ENCODE measurements at regions not wholly inside any gene's neighbourhood (a gene's known extent, or its start where the extent isn't known, plus 50 kb on each side); places are given as distances from the start of the nearest gene placed in this dataset.

- peaks cover 2% of the 10 kb centered on the region for H3K27me3 ChIP-seq (ENCODE audit: control insufficient read depth, insufficient read depth, low read length)
- H3K4me1 ChIP-seq (ENCODE audit: control insufficient read depth, insufficient read depth, low read length), result peaks cover 65% of the 10 kb centered on the region
- peak in 1 of 6 donors; percentile 83 for DNase-seq (ENCODE audit: low read depth in 4 of 6, low spot score in 6 of 6)
- no peak overlapping the region for H3K4me3 ChIP-seq (ENCODE audit: low read depth, low read length)
- H3K36me3 ChIP-seq (ENCODE audit: control insufficient read depth, insufficient read depth, low read length), result no peaks in the 10 kb centered on the region
- WGBS (ENCODE audit: insufficient coverage), result 62% methylated on average over 5 of the region's 5 CpGs
- H3K27ac ChIP-seq (ENCODE audit: low read depth, low read length), result no peak overlapping the region
- H3K9me3 ChIP-seq (ENCODE audit: control insufficient read depth, insufficient read depth, low read length), result no peaks in the 10 kb centered on the region
These were observed 165.5 kb upstream of the HAAO start for GRCh38 chr2:42957861-42958301.

GRCh38 chr2:42957109-42957860, 164.9 kb upstream of the HAAO start:
- no peak overlapping the region for H3K27ac ChIP-seq (ENCODE audit: low read depth, low read length)

DNA sequence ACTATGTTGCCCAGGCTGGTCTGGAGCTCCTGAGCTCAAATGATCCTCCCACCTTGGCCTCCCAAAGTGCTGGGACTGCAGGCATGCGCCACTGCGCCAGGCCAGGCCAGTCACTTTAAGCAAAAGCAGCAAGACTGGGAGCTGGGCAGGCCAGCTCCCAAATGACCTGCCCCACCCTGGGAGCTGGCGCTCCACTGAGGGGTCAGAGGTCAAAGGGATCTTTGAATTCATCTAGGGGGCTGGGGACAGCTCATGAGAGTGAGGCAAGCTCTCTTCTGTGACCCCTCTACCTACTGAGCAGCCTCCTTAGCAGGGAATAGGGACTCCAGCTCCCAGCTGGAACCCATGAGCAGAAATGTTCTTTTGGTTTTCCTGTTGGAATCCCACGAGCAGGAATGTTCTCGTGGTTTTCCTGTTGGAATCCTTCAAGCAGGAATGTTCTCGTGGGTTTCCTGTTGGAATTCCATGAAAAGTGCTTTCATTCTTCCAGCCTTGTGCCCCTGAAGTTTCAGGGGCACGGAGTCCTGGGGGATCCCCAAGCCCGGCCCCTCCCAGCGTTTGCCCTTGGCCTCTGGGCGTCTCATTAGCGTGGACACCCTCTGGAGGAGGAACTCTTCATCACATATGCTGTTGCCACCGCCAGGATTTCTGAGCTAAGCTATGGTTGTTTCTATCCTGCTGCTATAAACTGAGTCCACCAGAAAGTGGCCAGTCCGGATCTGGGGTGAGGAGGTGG, 162.0 kb upstream of the HAAO start:
- WGBS (ENCODE audit: insufficient coverage), result 79% methylated on average over 10 of the region's 13 CpGs
- DNase-seq (ENCODE audit: low read depth in 4 of 6, low spot score in 6 of 6), result no peak
- Histone ChIP-seq H3K9me3 (ENCODE audit: control insufficient read depth, insufficient read depth, low read length) (no peaks in the 10 kb centered on the region), H3K36me3 (ENCODE audit: control insufficient read depth, insufficient read depth, low read length) (no peaks in the 10 kb centered on the region), H3K4me3 (ENCODE audit: low read depth, low read length) (no peak overlapping the region), H3K27ac (ENCODE audit: low read depth, low read length) (no peak overlapping the region), H3K4me1 (ENCODE audit: control insufficient read depth, insufficient read depth, low read length) (peaks cover 38% of the 10 kb centered on the region), H3K27me3 (ENCODE audit: control insufficient read depth, insufficient read depth, low read length) (no peaks in the 10 kb centered on the region)

More at GRCh38 chr2:42957109-42957860, 164.9 kb upstream of the HAAO start:
- Histone ChIP-seq H3K4me1 (ENCODE audit: control insufficient read depth, insufficient read depth, low read length) (peaks cover 59% of the 10 kb centered on the region), H3K9me3 (ENCODE audit: control insufficient read depth, insufficient read depth, low read length) (no peaks in the 10 kb centered on the region), H3K27me3 (ENCODE audit: control insufficient read depth, insufficient read depth, low read length) (no peaks in the 10 kb centered on the region), H3K4me3 (ENCODE audit: low read depth, low read length) (no peak overlapping the region), H3K36me3 (ENCODE audit: control insufficient read depth, insufficient read depth, low read length) (no peaks in the 10 kb centered on the region)
- DNase-seq (ENCODE audit: low read depth in 4 of 6, low spot score in 6 of 6), result no peak
- 93% methylated on average over 6 of the region's 11 CpGs for WGBS (ENCODE audit: insufficient coverage)

DNA sequence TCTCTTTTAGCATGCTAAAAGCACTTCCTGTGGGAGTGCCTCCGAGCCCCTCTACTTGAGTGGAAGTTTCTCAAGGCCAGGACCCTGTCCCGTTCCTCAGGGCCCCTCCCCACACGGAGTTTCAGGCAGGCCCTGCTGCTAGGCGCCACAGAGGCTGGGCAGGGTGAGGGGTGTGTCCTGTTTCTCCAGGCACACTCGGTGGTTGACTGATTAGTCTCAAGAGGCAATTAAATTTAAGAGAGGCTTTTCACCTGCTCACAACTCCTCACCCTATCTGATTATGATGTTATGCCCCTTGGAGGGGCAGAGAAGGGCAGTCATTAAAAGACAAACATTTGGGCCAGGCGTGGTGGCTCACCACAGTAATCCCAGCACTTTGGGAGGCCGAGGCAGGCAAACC, 160.8 kb upstream of the HAAO start:
- Histone ChIP-seq H3K27ac (ENCODE audit: low read depth, low read length) (no peak overlapping the region), H3K4me1 (ENCODE audit: control insufficient read depth, insufficient read depth, low read length) (peaks cover 26% of the 10 kb centered on the region), H3K36me3 (ENCODE audit: control insufficient read depth, insufficient read depth, low read length) (no peaks in the 10 kb centered on the region), H3K4me3 (ENCODE audit: low read depth, low read length) (no peak overlapping the region), H3K9me3 (ENCODE audit: control insufficient read depth, insufficient read depth, low read length) (no peaks in the 10 kb centered on the region), H3K27me3 (ENCODE audit: control insufficient read depth, insufficient read depth, low read length) (no peaks in the 10 kb centered on the region)
- no peak for DNase-seq (ENCODE audit: low read depth in 4 of 6, low spot score in 6 of 6)
- WGBS (ENCODE audit: insufficient coverage), result 92% methylated on average over 4 of the region's 7 CpGs

DNA sequence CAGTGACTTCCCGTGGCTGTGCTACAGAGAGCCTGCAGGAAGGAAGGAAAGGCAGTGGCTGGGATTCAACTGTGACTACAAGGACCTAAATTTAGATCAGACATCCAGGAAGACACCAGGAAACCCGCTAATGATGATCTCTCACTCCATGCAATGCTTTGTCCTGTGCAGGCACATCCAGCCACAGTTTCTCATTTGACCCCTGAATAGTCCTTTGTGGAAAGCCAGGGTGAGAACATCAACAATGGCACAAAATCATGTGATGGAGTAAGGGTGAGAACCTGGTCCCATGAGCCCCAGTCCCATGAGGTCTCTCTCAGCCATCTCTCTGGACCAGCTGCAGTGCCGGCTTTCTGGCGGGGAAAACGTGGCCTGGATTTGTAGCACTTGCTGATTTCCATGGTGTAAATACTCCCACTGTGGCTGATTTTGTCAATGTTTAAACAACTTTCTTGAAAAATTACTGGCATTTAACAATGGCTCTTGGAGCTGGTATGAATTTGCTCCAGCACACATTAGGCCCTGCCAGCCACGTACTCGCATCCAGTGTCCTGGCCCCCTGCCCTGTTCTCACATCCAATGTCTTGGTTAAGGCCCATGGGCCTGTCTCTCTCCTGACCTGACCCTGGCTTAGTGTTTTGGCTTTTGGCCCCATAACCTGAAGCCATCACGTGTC, 159.0 kb upstream of the HAAO start:
- 73% methylated on average over 7 of the region's 8 CpGs for WGBS (ENCODE audit: insufficient coverage)
- Histone ChIP-seq H3K4me1 (ENCODE audit: control insufficient read depth, insufficient read depth, low read length) (peaks cover 24% of the 10 kb centered on the region), H3K4me3 (ENCODE audit: low read depth, low read length) (no peak overlapping the region), H3K36me3 (ENCODE audit: control insufficient read depth, insufficient read depth, low read length) (no peaks in the 10 kb centered on the region), H3K9me3 (ENCODE audit: control insufficient read depth, insufficient read depth, low read length) (no peaks in the 10 kb centered on the region), H3K27me3 (ENCODE audit: control insufficient read depth, insufficient read depth, low read length) (no peaks in the 10 kb centered on the region), H3K27ac (ENCODE audit: low read depth, low read length) (peak overlapping the region; percentile 45)
- peak in 1 of 6 donors; percentile 56 for DNase-seq (ENCODE audit: low read depth in 4 of 6, low spot score in 6 of 6)

- Histone ChIP-seq H3K27ac (ENCODE audit: low read depth, low read length) (no peak overlapping the region), H3K36me3 (ENCODE audit: control insufficient read depth, insufficient read depth, low read length) (no peaks in the 10 kb centered on the region), H3K4me3 (ENCODE audit: low read depth, low read length) (no peak overlapping the region), H3K4me1 (ENCODE audit: control insufficient read depth, insufficient read depth, low read length) (peaks cover 27% of the 10 kb centered on the region), H3K9me3 (ENCODE audit: control insufficient read depth, insufficient read depth, low read length) (no peaks in the 10 kb centered on the region), H3K27me3 (ENCODE audit: control insufficient read depth, insufficient read depth, low read length) (no peaks in the 10 kb centered on the region)
- DNase-seq (ENCODE audit: low read depth in 4 of 6, low spot score in 6 of 6), result no peak
- 100% methylated on average over 4 of the region's 6 CpGs for WGBS (ENCODE audit: insufficient coverage)
These were observed 156.7 kb upstream of the HAAO start for GRCh38 chr2:42949125-42949524.

DNA sequence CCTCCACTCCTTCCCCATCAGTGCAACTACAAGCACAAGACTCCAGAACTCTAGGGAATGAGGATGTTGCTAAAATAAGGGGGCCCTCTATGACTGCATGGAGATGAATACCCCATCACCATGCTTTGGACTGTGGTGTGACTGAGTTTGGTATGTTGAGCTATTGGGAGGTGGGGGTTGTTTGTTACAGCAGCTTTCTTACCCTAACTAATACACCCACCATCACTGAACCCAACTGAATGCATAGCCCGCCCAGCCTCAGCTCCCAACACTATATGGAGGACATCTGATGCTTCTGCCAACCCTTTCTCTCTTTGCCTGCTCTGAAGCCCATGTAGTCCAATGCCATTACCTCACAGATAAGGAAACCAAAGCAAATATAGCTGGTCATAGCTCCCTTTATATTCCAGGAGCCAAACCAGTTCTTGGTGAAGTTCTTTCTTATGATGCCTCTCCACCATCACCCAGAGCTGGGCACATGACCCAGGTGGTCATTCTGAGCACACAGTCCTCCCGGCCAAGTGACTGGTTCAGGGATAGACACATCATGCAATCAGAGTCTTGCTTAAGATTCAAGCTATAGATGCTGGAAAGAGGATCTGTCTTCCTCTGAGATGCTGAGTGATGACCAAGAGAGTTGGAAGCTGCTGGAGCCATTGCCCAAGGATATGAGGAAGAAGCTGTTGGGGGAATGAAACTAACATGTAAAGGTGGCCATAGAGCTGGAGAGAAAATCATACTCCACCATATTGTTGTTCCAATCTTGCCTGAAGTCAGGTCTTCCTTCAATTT, 155.6 kb upstream of the HAAO start:
- Histone ChIP-seq H3K27ac (ENCODE audit: low read depth, low read length) (no peak overlapping the region), H3K4me1 (ENCODE audit: control insufficient read depth, insufficient read depth, low read length) (peaks cover 26% of the 10 kb centered on the region), H3K9me3 (ENCODE audit: control insufficient read depth, insufficient read depth, low read length) (no peaks in the 10 kb centered on the region), H3K27me3 (ENCODE audit: control insufficient read depth, insufficient read depth, low read length) (no peaks in the 10 kb centered on the region), H3K36me3 (ENCODE audit: control insufficient read depth, insufficient read depth, low read length) (no peaks in the 10 kb centered on the region), H3K4me3 (ENCODE audit: low read depth, low read length) (no peak overlapping the region)
- no peak for DNase-seq (ENCODE audit: low read depth in 4 of 6, low spot score in 6 of 6)
- 92% methylated on average over 1 of the region's 2 CpGs for WGBS (ENCODE audit: insufficient coverage)

DNA sequence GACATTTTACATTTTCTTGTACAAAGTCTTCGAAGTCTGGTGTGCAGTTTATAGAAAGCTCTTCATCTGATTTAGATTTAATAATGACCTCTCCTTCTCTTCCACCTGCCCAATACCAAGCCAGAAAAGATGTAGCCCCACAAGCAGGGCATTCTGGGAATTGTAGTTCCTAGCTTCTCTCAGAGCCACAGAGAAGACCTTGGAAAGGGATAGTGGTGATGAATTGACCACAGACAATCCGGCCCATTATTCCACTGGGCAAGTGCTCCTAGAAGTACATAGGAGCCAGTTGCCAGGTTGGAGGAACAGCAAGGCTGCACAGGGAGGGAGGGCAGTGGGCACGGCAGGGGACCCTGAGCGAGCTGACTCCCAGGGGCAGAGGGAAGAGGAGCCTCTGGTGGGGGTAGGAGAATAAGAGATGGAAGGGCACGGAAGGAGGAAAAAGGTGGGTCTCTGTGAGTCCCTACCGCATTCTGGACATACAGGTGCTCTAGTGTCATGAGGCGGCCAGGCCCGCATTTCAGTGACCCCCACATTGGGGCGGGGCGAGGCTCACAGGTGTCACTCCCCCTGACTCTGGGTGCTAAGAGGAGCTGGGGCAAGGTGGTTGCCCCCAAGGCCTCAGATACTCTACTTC, 152.5 kb upstream of the HAAO start:
- Histone ChIP-seq H3K27ac (ENCODE audit: low read depth, low read length) (no peak overlapping the region), H3K27me3 (ENCODE audit: control insufficient read depth, insufficient read depth, low read length) (no peaks in the 10 kb centered on the region), H3K4me1 (ENCODE audit: control insufficient read depth, insufficient read depth, low read length) (peaks cover 19% of the 10 kb centered on the region), H3K36me3 (ENCODE audit: control insufficient read depth, insufficient read depth, low read length) (no peaks in the 10 kb centered on the region), H3K4me3 (ENCODE audit: low read depth, low read length) (no peak overlapping the region), H3K9me3 (ENCODE audit: control insufficient read depth, insufficient read depth, low read length) (no peaks in the 10 kb centered on the region)
- peak in 1 of 6 donors; percentile 74 for DNase-seq (ENCODE audit: low read depth in 4 of 6, low spot score in 6 of 6)
- WGBS (ENCODE audit: insufficient coverage), result 86% methylated on average over 8 of the region's 10 CpGs

- Histone ChIP-seq H3K36me3 (ENCODE audit: control insufficient read depth, insufficient read depth, low read length) (no peaks in the 10 kb centered on the region), H3K4me1 (ENCODE audit: control insufficient read depth, insufficient read depth, low read length) (peaks cover 23% of the 10 kb centered on the region), H3K4me3 (ENCODE audit: low read depth, low read length) (no peak overlapping the region), H3K9me3 (ENCODE audit: control insufficient read depth, insufficient read depth, low read length) (no peaks in the 10 kb centered on the region), H3K27me3 (ENCODE audit: control insufficient read depth, insufficient read depth, low read length) (no peaks in the 10 kb centered on the region), H3K27ac (ENCODE audit: low read depth, low read length) (no peak overlapping the region)
- 91% methylated on average over 9 of the region's 13 CpGs for WGBS (ENCODE audit: insufficient coverage)
- no peak for DNase-seq (ENCODE audit: low read depth in 4 of 6, low spot score in 6 of 6)
These were observed 150.7 kb upstream of the HAAO start for GRCh38 chr2:42942990-42943493.

All from spinal cord (tissue), 9 donors.